Heart left ventricle (tissue), 13 donors: ENCODE measurements at regions not wholly inside any gene's neighbourhood (a gene's known extent, or its start where the extent isn't known, plus 50 kb on each side); places are given as distances from the start of the nearest gene placed in this dataset.

Experiments
- CTCF ChIP-seq, 12 donors: fragments of 200-600 bp; sonication (generic) in 4 of 12; IDR thresholded peaks; one replicate each; pipeline versions ENCODE4 v1.5.0 to v1.8.0; 2018 to 2022; ENCODE audit warnings: antibody characterized with exemption in 12 of 12, mild to moderate bottlenecking in 5 of 12
- POLR2A ChIP-seq, 2 donors: fragments of 450-650 bp; IDR thresholded peaks; one replicate each; pipeline ENCODE4 v1.6.1; 2017; ENCODE audit warnings: antibody characterized with exemption in 2 of 2, mild to moderate bottlenecking in 2 of 2, moderate library complexity in 2 of 2
- donor health status: ischemic (EF 13 %, LVEDD 7.1; RV severe dilation, severe dysfunction).
- donor health status: DM: no; HTN: yes; CAD: no.
- donor health status: DM: no; HTN: no; CAD: no.
- donor health status: ischemic (EF 25% LVEDD 6.9; RV normal size, moderate dysfunction).
- donor health status: ischemic (EF 25% LVEDD 5.7; RV mildly dilated, moderate dysfunction).
- donor health status: ischemic (EF 35%, LVEDD 5.7; RV mildly dilated, moderate dysfunction).
- donor health status: nonischemic (EF 11% LVEDD 7.7; RV severe dilation, severe dysfunction).
- donor health status: DM: yes; HTN: yes; CAD: no.
- donor health status: PGD.
- donor health status: ischemic (EF 29% LVEDD 5.4; RV normal size, mild dysfunction).
- donor health status: nonischemic (EF 23%, LVEDD 6.1; RV moderate dilation, normal function).

GRCh38 chr1:172763057-172763456 is 104.2 kb downstream of the FASLG start:
- TF ChIP-seq CTCF (IDR thresholded peaks at IDR 0.05) (no peak), POLR2A (IDR thresholded peaks at IDR 0.05) (no peak)
